ENCODE measurements at regions not wholly inside any gene's neighbourhood (a gene's known extent, or its start where the extent isn't known, plus 50 kb on each side); places are given as distances from the start of the nearest gene placed in this dataset.

GRCh38 chr13:73171926-73172325 is 113.1 kb downstream of the KLF5 start:
- Histone ChIP-seq H2AFZ (ENCODE audit: low read depth, low read length, poor library complexity, severe bottlenecking) (no peak overlapping the region), H3K9ac (ENCODE audit: low read length) (no peak overlapping the region), H3K27me3 (ENCODE audit: insufficient read depth, low read length) (no peaks in the 10 kb centered on the region), H3K4me3 (replicated peaks in 1 of 2; ENCODE audit: low read depth in 1 of 2, low read length in 2 of 2) (no peak overlapping the region), H3K9me2 (ENCODE audit: insufficient read depth) (no peaks in the 10 kb centered on the region), H4K20me1 (ENCODE audit: insufficient read depth) (no peaks in the 10 kb centered on the region), H3K4me2 (ENCODE audit: low read length) (no peak overlapping the region), H3K4me1 (ENCODE audit: control insufficient read depth in 1 of 2, insufficient read depth in 2 of 2, low read length in 2 of 2) (peaks cover 0 to 9% of the 10 kb centered on the region in 2 experiments; a peak in 1 of 4 replicates), H3K79me2 (ENCODE audit: insufficient read depth, low read length) (no peaks in the 10 kb centered on the region), H3K36me3 (ENCODE audit: control insufficient read depth in 1 of 2, insufficient read depth in 2 of 2, low read length in 2 of 2) (no peaks in the 10 kb centered on the region), H3K9me3 (ENCODE audit: control insufficient read depth in 1 of 2, insufficient read depth in 1 of 2, low read depth in 1 of 2, low read length in 2 of 2) (no peaks in the 10 kb centered on the region), H3K27ac (ENCODE audit: low read depth, low read length) (no peak overlapping the region)
- CTCF ChIA-PET = no interaction called here
- RAD21 ChIA-PET (ENCODE audit: low non-redundant PET in 1 of 2, low total read pairs in 2 of 2, uncharacterized antibody in 2 of 2, unreplicated experiment in 2 of 2) = no interaction called here
- intact Hi-C loops (cut with micrococcal nuclease) = no loop called here
- POLR2A ChIA-PET = no interaction called here
- DNase-seq (ENCODE audit: low read depth, low spot score) (no peak), ATAC-seq (peak; percentile 70; the same call in 1 of the 2 replicates)
- TF ChIP-seq ZNF274 (IDR thresholded peaks at IDR 0.05; ENCODE audit: low read depth, low read length) (no peak), SP1 (IDR thresholded peaks at IDR 0.05; ENCODE audit: low read depth) (no peak)
- TF ChIP-seq, protein P1, sequence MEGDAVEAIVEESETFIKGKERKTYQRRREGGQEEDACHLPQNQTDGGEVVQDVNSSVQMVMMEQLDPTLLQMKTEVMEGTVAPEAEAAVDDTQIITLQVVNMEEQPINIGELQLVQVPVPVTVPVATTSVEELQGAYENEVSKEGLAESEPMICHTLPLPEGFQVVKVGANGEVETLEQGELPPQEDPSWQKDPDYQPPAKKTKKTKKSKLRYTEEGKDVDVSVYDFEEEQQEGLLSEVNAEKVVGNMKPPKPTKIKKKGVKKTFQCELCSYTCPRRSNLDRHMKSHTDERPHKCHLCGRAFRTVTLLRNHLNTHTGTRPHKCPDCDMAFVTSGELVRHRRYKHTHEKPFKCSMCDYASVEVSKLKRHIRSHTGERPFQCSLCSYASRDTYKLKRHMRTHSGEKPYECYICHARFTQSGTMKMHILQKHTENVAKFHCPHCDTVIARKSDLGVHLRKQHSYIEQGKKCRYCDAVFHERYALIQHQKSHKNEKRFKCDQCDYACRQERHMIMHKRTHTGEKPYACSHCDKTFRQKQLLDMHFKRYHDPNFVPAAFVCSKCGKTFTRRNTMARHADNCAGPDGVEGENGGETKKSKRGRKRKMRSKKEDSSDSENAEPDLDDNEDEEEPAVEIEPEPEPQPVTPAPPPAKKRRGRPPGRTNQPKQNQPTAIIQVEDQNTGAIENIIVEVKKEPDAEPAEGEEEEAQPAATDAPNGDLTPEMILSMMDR (IDR thresholded peaks at IDR 0.05 in 2 of 3, conservative IDR thresholded peaks at IDR 0.05 in 1 of 3; ENCODE audit: borderline replicate concordance in 1 of 3, insufficient read depth in 1 of 3, low read depth in 2 of 3, low read length in 2 of 3) = peak in 2 of 3 experiments; percentile 15 to 18; a peak in 1 of 6 replicates
- BruUV-seq (replicated peaks) = no TSS peak

DNA sequence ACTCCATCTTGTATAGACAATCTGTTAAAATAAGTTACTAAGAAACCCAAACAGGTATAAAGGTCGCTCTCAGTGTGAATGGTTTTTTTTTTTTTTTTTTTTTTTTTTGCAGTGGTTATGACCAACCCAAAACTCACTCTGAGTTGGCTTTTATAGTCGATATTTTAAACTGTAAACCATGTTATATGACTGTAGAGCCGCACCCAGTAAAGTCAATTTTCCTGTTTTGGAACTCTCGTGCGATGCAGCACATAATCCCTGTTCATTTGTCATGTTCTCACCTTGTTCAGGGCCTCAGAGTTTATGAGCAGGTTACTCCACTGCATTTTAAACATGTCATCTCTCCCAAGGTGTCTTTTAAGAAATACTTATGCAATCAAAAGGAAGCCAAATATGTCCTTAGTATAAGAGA is 112.5 kb downstream of the KLF5 start:
- no TSS peak for BruUV-seq (replicated peaks)
- H2AFZ ChIP-seq (ENCODE audit: low read depth, low read length, poor library complexity, severe bottlenecking) = no peak overlapping the region
- TF ChIP-seq ZFX (IDR thresholded peaks at IDR 0.05) = no peak
- no peak for TF ChIP-seq SIN3A (IDR thresholded peaks at IDR 0.05; ENCODE audit: low read depth)
- TF ChIP-seq CBX3 (IDR thresholded peaks at IDR 0.05; ENCODE audit: low read depth) = no peak
- no peak for TF ChIP-seq FOSL1 (IDR thresholded peaks at IDR 0.05; ENCODE audit: low read depth)
- TF ChIP-seq EZH2 (IDR thresholded peaks at IDR 0.05) = no peak
- TF ChIP-seq POLR2AphosphoS5 (IDR thresholded peaks at IDR 0.05; ENCODE audit: low read depth, low read length) = no peak
- no peak for TF ChIP-seq JUND (IDR thresholded peaks at IDR 0.05)
- TF ChIP-seq RAD21 (IDR thresholded peaks at IDR 0.05; ENCODE audit: low read depth) = no peak
- TF ChIP-seq CEBPB (IDR thresholded peaks at IDR 0.05; ENCODE audit: low read depth) = no peak
- no peak for TF ChIP-seq TCF7L2 (IDR thresholded peaks at IDR 0.05; ENCODE audit: borderline replicate concordance, extremely low read depth, insufficient read depth, insufficient read length)
- TF ChIP-seq, protein P1 (IDR thresholded peaks at IDR 0.05 in 2 of 3, conservative IDR thresholded peaks at IDR 0.05 in 1 of 3; ENCODE audit: borderline replicate concordance in 1 of 3, insufficient read depth in 1 of 3, low read depth in 2 of 3, low read length in 2 of 3) = no peak
- H3K4me3 ChIP-seq (replicated peaks in 1 of 2; ENCODE audit: low read depth in 1 of 2, low read length in 2 of 2) = no peak overlapping the region
- H3K9ac ChIP-seq (ENCODE audit: low read length) = no peak overlapping the region
- ATAC-seq (no peak), DNase-seq (ENCODE audit: low read depth, low spot score) (no peak)
- RAD21 ChIA-PET (ENCODE audit: low non-redundant PET in 1 of 2, low total read pairs in 2 of 2, uncharacterized antibody in 2 of 2, unreplicated experiment in 2 of 2) = no interaction called here
- POLR2A ChIA-PET = no interaction called here
- H3K27me3 ChIP-seq (ENCODE audit: insufficient read depth, low read length) = no peaks in the 10 kb centered on the region
- H4K20me1 ChIP-seq (ENCODE audit: insufficient read depth) = no peaks in the 10 kb centered on the region
- H3K9me2 ChIP-seq (ENCODE audit: insufficient read depth) = no peaks in the 10 kb centered on the region
- no peak overlapping the region for H3K27ac ChIP-seq (ENCODE audit: low read depth, low read length)
- H3K4me2 ChIP-seq (ENCODE audit: low read length) = no peak overlapping the region
- intact Hi-C loops (cut with micrococcal nuclease) = no loop called here
- CTCF ChIA-PET = no interaction called here
- no peaks in the 10 kb centered on the region for H3K9me3 ChIP-seq (ENCODE audit: control insufficient read depth in 1 of 2, insufficient read depth in 1 of 2, low read depth in 1 of 2, low read length in 2 of 2)
- H3K4me1 ChIP-seq (ENCODE audit: control insufficient read depth in 1 of 2, insufficient read depth in 2 of 2, low read length in 2 of 2) = peaks cover 0 to 9% of the 10 kb centered on the region in 2 experiments; a peak in 1 of 4 replicates
- H3K36me3 ChIP-seq (ENCODE audit: control insufficient read depth in 1 of 2, insufficient read depth in 2 of 2, low read length in 2 of 2) = no peaks in the 10 kb centered on the region
- no peaks in the 10 kb centered on the region for H3K79me2 ChIP-seq (ENCODE audit: insufficient read depth, low read length)

Measured in HCT116 (cell line).